Type B pancreatic cell (in vitro differentiated cells): ENCODE measurements at regions not wholly inside any gene's neighbourhood (a gene's known extent, or its start where the extent isn't known, plus 50 kb on each side); places are given as distances from the start of the nearest gene placed in this dataset.

Experiments
- DNase-seq: peaks from one replicate; pipeline ENCODE4 v3.0.0; 2021; ENCODE audit warnings: mixed read lengths; ENCODE audit not compliant: unreplicated experiment; ENCODE audit errors: extremely low spot score
- H3K27ac Mint-ChIP-seq: 2 replicates; pipeline ENCODE4 v1.8.0; 2021; ENCODE audit warnings: mild to moderate bottlenecking, mixed read lengths
- H3K27me3 Mint-ChIP-seq: 2 replicates; pipeline ENCODE4 v1.8.0; 2021; ENCODE audit warnings: mixed read lengths
- H3K36me3 Mint-ChIP-seq: 2 replicates; pipeline ENCODE4 v1.8.0; 2021; ENCODE audit warnings: mixed read lengths
- H3K4me1 Mint-ChIP-seq: one replicate; pipeline ENCODE4 v1.8.0; 2021; ENCODE audit warnings: mixed read lengths; ENCODE audit not compliant: unreplicated experiment
- H3K4me3 Mint-ChIP-seq: 2 replicates; pipeline ENCODE4 v1.8.0; 2021; ENCODE audit warnings: mild to moderate bottlenecking, mixed read lengths
- H3K9me3 Mint-ChIP-seq: 2 replicates; pipeline ENCODE4 v1.8.0; 2021; ENCODE audit warnings: mixed read lengths
- TF ChIP-seq, protein P1 (sequence below): fragments of 200-600 bp; sonication (generic); conservative IDR thresholded peaks from 2 replicates; pipeline ENCODE4 v1.5.0; 2021; ENCODE audit warnings: antibody characterized with exemption, mild to moderate bottlenecking

- peaks cover 7% of the 10 kb centered on the region for H3K27me3 Mint-ChIP-seq
Measured at GRCh38 chr14:38556252-38556651, 300.4 kb upstream of the CLEC14A start.

DNA sequence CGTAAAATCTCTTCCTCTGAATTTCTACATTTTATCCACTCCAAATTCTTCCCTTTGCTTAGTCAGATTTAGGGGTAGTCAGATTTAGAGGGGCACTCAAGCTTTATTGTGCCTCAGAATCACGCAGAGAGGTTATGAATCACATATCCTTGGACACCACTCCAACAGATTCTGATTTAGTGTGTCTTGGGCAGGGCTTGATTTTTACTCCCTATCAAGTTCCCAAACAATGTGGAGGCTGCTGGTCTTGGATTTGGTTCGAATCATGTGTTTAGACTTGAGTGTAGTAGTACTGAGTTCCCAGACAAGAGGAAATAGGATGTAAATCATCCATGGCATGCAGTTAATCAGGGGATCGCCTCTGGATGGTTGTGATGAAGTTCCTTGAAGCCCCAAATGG is 298.1 kb upstream of the CLEC14A start:
- Mint-ChIP-seq H3K36me3 (peaks cover 3% of the 10 kb centered on the region), H3K27me3 (peaks cover 7% of the 10 kb centered on the region), H3K27ac (no peak overlapping the region), H3K4me1 (peaks cover 3% of the 10 kb centered on the region), H3K4me3 (no peak overlapping the region), H3K9me3 (peaks cover 7% of the 10 kb centered on the region)
- no peak for DNase-seq
- TF ChIP-seq, protein P1, sequence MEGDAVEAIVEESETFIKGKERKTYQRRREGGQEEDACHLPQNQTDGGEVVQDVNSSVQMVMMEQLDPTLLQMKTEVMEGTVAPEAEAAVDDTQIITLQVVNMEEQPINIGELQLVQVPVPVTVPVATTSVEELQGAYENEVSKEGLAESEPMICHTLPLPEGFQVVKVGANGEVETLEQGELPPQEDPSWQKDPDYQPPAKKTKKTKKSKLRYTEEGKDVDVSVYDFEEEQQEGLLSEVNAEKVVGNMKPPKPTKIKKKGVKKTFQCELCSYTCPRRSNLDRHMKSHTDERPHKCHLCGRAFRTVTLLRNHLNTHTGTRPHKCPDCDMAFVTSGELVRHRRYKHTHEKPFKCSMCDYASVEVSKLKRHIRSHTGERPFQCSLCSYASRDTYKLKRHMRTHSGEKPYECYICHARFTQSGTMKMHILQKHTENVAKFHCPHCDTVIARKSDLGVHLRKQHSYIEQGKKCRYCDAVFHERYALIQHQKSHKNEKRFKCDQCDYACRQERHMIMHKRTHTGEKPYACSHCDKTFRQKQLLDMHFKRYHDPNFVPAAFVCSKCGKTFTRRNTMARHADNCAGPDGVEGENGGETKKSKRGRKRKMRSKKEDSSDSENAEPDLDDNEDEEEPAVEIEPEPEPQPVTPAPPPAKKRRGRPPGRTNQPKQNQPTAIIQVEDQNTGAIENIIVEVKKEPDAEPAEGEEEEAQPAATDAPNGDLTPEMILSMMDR, result no peak

More at GRCh38 chr14:38556252-38556651, 300.4 kb upstream of the CLEC14A start:
- Mint-ChIP-seq H3K9me3 (peaks cover 5% of the 10 kb centered on the region), H3K4me1 (no peaks in the 10 kb centered on the region), H3K36me3 (peaks cover 4% of the 10 kb centered on the region), H3K4me3 (no peak overlapping the region), H3K27ac (no peak overlapping the region)
- TF ChIP-seq, protein P1, result no peak
- DNase-seq, result no peak

GRCh38 chr14:38553586-38553985 is 297.7 kb upstream of the CLEC14A start:
- H3K27ac Mint-ChIP-seq, result no peak overlapping the region
- peaks cover 5% of the 10 kb centered on the region for H3K4me1 Mint-ChIP-seq
- no peak overlapping the region for H3K4me3 Mint-ChIP-seq
- no peak for DNase-seq
- H3K9me3 Mint-ChIP-seq, result peaks cover 4% of the 10 kb centered on the region
- H3K36me3 Mint-ChIP-seq, result no peaks in the 10 kb centered on the region
- TF ChIP-seq, protein P1, result no peak
- H3K27me3 Mint-ChIP-seq, result peaks cover 7% of the 10 kb centered on the region

- Mint-ChIP-seq H3K27ac (no peak overlapping the region), H3K4me3 (no peak overlapping the region), H3K27me3 (peaks cover 4% of the 10 kb centered on the region), H3K4me1 (peaks cover 5% of the 10 kb centered on the region), H3K36me3 (no peaks in the 10 kb centered on the region), H3K9me3 (peaks cover 4% of the 10 kb centered on the region)
- DNase-seq, result no peak
- TF ChIP-seq, protein P1, result no peak
Measured at GRCh38 chr14:38549564-38549963, 293.7 kb upstream of the CLEC14A start.

DNA sequence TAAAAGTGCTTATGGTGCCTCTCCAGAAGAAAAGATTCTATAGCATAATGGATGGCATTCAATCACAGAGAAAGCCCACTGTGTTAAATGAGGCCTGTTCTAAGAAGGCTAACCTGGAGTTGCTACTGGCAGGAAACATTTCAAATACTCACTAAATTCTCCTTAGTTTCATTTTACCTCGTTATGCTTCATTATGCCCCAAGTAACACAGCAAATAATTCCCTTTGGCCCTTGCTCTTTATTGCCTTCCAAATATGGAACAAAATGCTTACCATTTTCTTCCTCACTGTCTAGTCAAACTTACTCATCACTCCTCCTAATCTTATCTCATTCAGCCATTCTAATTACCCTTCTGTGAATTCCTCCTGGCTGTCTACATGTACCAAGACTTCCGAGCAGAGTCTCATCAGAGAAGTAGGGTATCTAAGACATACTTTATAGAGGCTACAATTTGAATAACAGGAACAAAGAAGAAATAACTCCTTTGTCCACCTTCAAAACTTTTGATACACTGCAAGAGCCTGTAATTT is 292.1 kb upstream of the CLEC14A start:
- Mint-ChIP-seq H3K4me1 (peaks cover 9% of the 10 kb centered on the region), H3K27me3 (no peaks in the 10 kb centered on the region), H3K36me3 (no peaks in the 10 kb centered on the region), H3K4me3 (no peak overlapping the region), H3K27ac (no peak overlapping the region), H3K9me3 (peaks cover 9% of the 10 kb centered on the region)
- DNase-seq, result no peak
- TF ChIP-seq, protein P1, result no peak
